Endothelial cell of umbilical vein (primary cell): ENCODE measurements at regions not wholly inside any gene's neighbourhood (a gene's known extent, or its start where the extent isn't known, plus 50 kb on each side); places are given as distances from the start of the nearest gene placed in this dataset.
"Not testable (repeated sequence)": the region's sequence is repeated elsewhere in the genome, so short reads cannot be mapped to it uniquely, and the experiment has no call there.

ENCODE experiments used
- CTCF ChIP-seq, 2 donors: IDR thresholded peaks; 1 replicate in 1 of 2; 2 replicates in 1 of 2; pipeline ENCODE4 v1.5.1; 2011; ENCODE audit warnings: low read length in 2 of 2, mild to moderate bottlenecking in 2 of 2, moderate library complexity in 2 of 2, control low read depth in 1 of 2, inconsistent platforms in 1 of 2, low read depth in 1 of 2; ENCODE audit not compliant: insufficient read depth in 1 of 2; ENCODE audit errors: extremely low read depth in 1 of 2
- EZH2 ChIP-seq: IDR thresholded peaks from 2 replicates; pipeline ENCODE4 v1.6.1; 2012; ENCODE audit warnings: borderline replicate concordance, low read depth, mild to moderate bottlenecking, moderate library complexity, low read length, inconsistent platforms; ENCODE audit not compliant: severe bottlenecking
- FOS ChIP-seq: IDR thresholded peaks from 2 replicates; pipeline ENCODE4 v1.6.1; 2011; ENCODE audit warnings: mild to moderate bottlenecking, low read length, moderate library complexity, borderline replicate concordance; ENCODE audit not compliant: insufficient read depth
- JUN ChIP-seq: IDR thresholded peaks from 2 replicates; pipeline ENCODE4 v1.6.1; 2011; ENCODE audit warnings: borderline replicate concordance, low read depth; ENCODE audit not compliant: insufficient read length, insufficient read depth
- MAX ChIP-seq: IDR thresholded peaks from 2 replicates; pipeline ENCODE4 v1.6.1; 2011; ENCODE audit not compliant: insufficient read depth, insufficient read length
- MYC ChIP-seq: IDR thresholded peaks from one replicate; pipeline ENCODE4 v1.6.1; 2011; ENCODE audit warnings: mild to moderate bottlenecking, low read depth, low read length
- POLR2A ChIP-seq: IDR thresholded peaks from 2 replicates; pipeline ENCODE4 v1.6.1; 2012; ENCODE audit warnings: low read depth, mild to moderate bottlenecking, control low read depth, low read length
- POLR2AphosphoS5 ChIP-seq: IDR thresholded peaks from 2 replicates; pipeline ENCODE4 v1.6.1; 2012; ENCODE audit warnings: low read depth, mild to moderate bottlenecking, control low read depth, low read length, moderate library complexity; ENCODE audit not compliant: insufficient read depth

- TF ChIP-seq CTCF (IDR thresholded peaks at IDR 0.05; ENCODE audit: extremely low read depth in 1 of 2, insufficient read depth in 1 of 2, low read depth in 1 of 2, low read length in 2 of 2); JUN; POLR2AphosphoS5; POLR2A; FOS; MAX; EZH2; MYC: not testable (repeated sequence)
These were observed 182.3 kb downstream of the KLRB1 start for GRCh38 chr12:9425429-9425828.
